Glutamatergic neuron (in vitro differentiated cells): ENCODE measurements at regions not wholly inside any gene's neighbourhood (a gene's known extent, or its start where the extent isn't known, plus 50 kb on each side); places are given as distances from the start of the nearest gene placed in this dataset.

Experiments
- DNase-seq: peaks from one replicate; pipeline ENCODE4 v3.0.0; 2022
- H3K27ac Mint-ChIP-seq: one replicate; pipeline ENCODE4 v1.8.0; 2020; ENCODE audit warnings: mild to moderate bottlenecking, mixed read lengths, inconsistent platforms; ENCODE audit not compliant: unreplicated experiment
- H3K27me3 Mint-ChIP-seq: one replicate; pipeline ENCODE4 v1.8.0; 2020; ENCODE audit warnings: mild to moderate bottlenecking, moderate library complexity, mixed read lengths, inconsistent platforms; ENCODE audit not compliant: unreplicated experiment
- H3K36me3 Mint-ChIP-seq: one replicate; pipeline ENCODE4 v1.8.0; 2020; ENCODE audit warnings: mild to moderate bottlenecking, mixed read lengths, inconsistent platforms; ENCODE audit not compliant: unreplicated experiment
- H3K4me1 Mint-ChIP-seq: one replicate; pipeline ENCODE4 v1.8.0; 2020; ENCODE audit warnings: mild to moderate bottlenecking, low read depth, mixed read lengths, inconsistent platforms; ENCODE audit not compliant: unreplicated experiment
- H3K4me3 Mint-ChIP-seq: one replicate; pipeline ENCODE4 v1.8.0; 2020; ENCODE audit warnings: mild to moderate bottlenecking, mixed read lengths, inconsistent platforms; ENCODE audit not compliant: unreplicated experiment
- H3K9me3 Mint-ChIP-seq: one replicate; pipeline ENCODE4 v1.8.0; 2020; ENCODE audit warnings: mild to moderate bottlenecking, moderate library complexity, mixed read lengths, inconsistent platforms; ENCODE audit not compliant: unreplicated experiment
- TF ChIP-seq, protein P1 (sequence below): fragments of 200-600 bp; sonication (generic); IDR thresholded peaks from one replicate; pipeline ENCODE4 v1.5.0; 2021; ENCODE audit not compliant: partially characterized antibody, unreplicated experiment

DNA sequence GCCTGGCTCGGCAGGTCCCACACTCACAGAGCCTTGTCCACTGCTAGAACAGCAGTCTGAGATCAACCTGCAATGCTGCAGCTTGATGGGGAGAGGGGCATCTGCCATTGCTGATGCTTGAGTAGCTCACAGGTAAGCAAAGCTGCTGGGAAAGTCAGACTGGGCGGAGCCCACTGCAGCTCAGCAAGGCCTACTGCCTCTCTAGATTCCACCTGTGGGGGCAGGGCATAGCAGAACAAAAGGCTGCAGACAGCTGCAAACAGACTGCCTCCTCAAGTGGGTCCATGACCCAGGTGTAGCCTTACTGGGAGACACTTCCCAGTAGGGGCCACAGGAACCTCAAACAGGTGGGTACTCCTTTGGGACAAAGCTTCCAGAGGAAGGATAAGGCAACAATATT lies 110.6 kb upstream of the ADAMTS3 start:
- Mint-ChIP-seq H3K4me1 (no peaks in the 10 kb centered on the region), H3K27ac (no peak overlapping the region)
- DNase-seq: no peak

DNA sequence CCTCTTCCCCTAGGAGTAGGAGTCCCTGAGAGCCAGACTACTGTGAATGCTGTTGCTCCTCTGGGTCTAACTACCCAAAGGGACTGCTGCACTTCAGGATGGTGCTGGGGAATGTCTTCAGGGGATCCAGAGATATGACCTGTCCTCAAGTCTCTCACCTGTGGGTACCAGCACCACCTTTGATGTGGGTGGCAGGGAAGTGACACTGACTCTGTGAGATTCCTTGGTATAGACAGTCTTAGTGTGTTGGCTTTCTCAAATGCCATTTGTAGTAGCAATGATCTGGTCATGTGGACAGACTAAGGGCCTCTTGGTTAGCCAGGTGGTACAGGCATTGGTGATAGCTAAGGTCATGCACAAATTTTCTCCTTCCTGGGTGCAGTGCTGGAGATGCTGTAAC lies 108.9 kb upstream of the ADAMTS3 start:
- no peak for DNase-seq
- peaks cover 1% of the 10 kb centered on the region for H3K27me3 Mint-ChIP-seq
- H3K27ac Mint-ChIP-seq: no peak overlapping the region
- no peaks in the 10 kb centered on the region for H3K4me1 Mint-ChIP-seq
- no peak overlapping the region for H3K4me3 Mint-ChIP-seq
- TF ChIP-seq, protein P1, sequence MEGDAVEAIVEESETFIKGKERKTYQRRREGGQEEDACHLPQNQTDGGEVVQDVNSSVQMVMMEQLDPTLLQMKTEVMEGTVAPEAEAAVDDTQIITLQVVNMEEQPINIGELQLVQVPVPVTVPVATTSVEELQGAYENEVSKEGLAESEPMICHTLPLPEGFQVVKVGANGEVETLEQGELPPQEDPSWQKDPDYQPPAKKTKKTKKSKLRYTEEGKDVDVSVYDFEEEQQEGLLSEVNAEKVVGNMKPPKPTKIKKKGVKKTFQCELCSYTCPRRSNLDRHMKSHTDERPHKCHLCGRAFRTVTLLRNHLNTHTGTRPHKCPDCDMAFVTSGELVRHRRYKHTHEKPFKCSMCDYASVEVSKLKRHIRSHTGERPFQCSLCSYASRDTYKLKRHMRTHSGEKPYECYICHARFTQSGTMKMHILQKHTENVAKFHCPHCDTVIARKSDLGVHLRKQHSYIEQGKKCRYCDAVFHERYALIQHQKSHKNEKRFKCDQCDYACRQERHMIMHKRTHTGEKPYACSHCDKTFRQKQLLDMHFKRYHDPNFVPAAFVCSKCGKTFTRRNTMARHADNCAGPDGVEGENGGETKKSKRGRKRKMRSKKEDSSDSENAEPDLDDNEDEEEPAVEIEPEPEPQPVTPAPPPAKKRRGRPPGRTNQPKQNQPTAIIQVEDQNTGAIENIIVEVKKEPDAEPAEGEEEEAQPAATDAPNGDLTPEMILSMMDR: no peak
- no peaks in the 10 kb centered on the region for H3K36me3 Mint-ChIP-seq
- no peaks in the 10 kb centered on the region for H3K9me3 Mint-ChIP-seq

More for the DNA sequence above, 110.6 kb upstream of the ADAMTS3 start:
- H3K9me3 Mint-ChIP-seq: no peaks in the 10 kb centered on the region
- H3K4me3 Mint-ChIP-seq: no peak overlapping the region
- H3K27me3 Mint-ChIP-seq: peaks cover 1% of the 10 kb centered on the region
- TF ChIP-seq, protein P1: no peak
- no peaks in the 10 kb centered on the region for H3K36me3 Mint-ChIP-seq

DNA sequence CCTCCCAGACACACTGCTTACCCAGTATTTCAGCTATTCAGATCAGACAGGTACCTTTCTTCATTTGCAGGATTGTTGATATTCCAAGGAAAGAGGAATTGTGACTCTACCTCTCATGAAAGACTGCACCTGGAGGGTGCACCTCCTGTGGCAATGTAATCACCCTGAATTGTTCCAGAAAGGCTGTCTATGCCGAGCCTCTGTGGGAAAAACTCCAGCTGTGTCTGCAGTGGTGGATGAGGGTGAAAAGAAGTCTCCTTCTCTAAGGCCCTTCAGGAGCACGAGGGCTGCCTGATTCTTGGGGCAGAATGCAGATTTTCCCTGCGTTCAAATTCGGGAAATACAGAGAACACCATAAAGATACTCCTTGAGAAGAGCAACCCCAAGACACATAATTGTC lies 108.2 kb upstream of the ADAMTS3 start:
- no peaks in the 10 kb centered on the region for H3K36me3 Mint-ChIP-seq
- TF ChIP-seq, protein P1: no peak
- no peak overlapping the region for H3K27ac Mint-ChIP-seq
- DNase-seq: no peak
- peaks cover 1% of the 10 kb centered on the region for H3K27me3 Mint-ChIP-seq
- H3K9me3 Mint-ChIP-seq: no peaks in the 10 kb centered on the region
- H3K4me3 Mint-ChIP-seq: no peak overlapping the region
- no peaks in the 10 kb centered on the region for H3K4me1 Mint-ChIP-seq

DNA sequence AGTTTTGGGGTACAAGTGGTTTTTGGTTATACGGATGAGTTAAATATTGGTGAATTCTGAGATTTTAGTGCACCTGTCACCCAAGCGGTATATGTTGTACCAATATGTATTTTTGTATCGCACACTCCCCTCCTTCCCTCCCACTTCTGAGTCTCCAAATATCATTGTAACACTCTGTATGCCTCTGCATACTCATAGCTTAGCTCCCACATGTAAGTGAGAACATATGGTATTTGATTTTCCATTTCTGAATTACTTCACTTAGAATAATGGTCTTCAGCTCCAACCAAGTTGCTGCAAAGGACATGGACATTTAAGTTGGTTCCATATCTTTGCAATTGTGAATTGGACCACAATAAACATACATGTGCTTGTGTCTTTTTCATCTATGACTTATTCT lies 103.0 kb upstream of the ADAMTS3 start:
- no peaks in the 10 kb centered on the region for H3K36me3 Mint-ChIP-seq
- no peak overlapping the region for H3K4me3 Mint-ChIP-seq
- no peak for DNase-seq
- H3K27me3 Mint-ChIP-seq: no peaks in the 10 kb centered on the region
- no peaks in the 10 kb centered on the region for H3K9me3 Mint-ChIP-seq
- H3K4me1 Mint-ChIP-seq: no peaks in the 10 kb centered on the region
- TF ChIP-seq, protein P1: no peak
- H3K27ac Mint-ChIP-seq: no peak overlapping the region

DNA sequence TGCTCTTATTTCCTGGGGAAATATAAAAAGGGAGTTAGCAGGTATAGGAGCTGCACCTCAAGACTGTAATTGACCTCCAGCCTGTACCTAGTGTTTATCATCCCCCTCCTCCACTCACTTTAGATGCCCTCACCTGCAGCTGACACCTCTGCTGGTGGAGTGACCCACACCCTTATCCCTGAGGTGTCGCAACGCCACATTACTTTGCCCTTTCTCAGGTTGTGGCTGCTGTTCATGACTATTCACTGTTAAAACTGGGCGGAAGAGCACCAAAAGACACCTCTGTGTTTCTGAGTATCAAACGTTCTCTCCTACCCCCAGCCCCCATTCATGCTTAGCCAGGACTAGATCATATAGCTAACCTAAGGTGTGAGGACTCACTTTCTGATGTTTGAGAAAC lies 101.5 kb upstream of the ADAMTS3 start:
- H3K4me1 Mint-ChIP-seq: no peaks in the 10 kb centered on the region
- H3K27ac Mint-ChIP-seq: no peak overlapping the region

More for the DNA sequence above, 101.5 kb upstream of the ADAMTS3 start:
- Mint-ChIP-seq H3K27me3 (no peaks in the 10 kb centered on the region), H3K4me3 (no peak overlapping the region), H3K9me3 (no peaks in the 10 kb centered on the region), H3K36me3 (no peaks in the 10 kb centered on the region)
- DNase-seq: no peak
- TF ChIP-seq, protein P1: no peak
